Activated T-cell treated with anti-CD3 and anti-CD28 coated beads for 4 hours (primary cell): ENCODE measurements at regions not wholly inside any gene's neighbourhood (a gene's known extent, or its start where the extent isn't known, plus 50 kb on each side); places are given as distances from the start of the nearest gene placed in this dataset.

Source experiments
- DNase-seq: peaks from one replicate; pipeline ENCODE4 v3.0.0-alpha.2; 2020

DNA sequence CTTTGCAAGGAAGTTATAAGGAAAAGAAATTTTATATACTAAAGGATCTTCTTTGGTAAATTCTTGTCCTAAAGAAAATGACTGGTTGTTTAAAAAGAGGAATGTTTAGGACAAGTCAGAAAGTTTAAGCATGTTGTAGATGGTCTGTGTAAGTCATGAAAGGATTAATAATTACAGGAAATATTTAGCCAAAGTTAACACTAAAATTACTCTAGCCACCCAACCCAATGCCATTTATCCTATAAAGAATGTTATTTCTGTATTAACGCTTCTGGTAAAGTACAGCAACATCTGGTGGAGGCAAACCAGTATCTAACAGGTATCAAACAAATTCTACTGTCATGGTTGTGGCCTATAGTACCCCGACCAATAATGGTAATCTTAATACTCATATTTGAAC is 546.9 kb upstream of the PKDCC start:
- no peak for DNase-seq

DNA sequence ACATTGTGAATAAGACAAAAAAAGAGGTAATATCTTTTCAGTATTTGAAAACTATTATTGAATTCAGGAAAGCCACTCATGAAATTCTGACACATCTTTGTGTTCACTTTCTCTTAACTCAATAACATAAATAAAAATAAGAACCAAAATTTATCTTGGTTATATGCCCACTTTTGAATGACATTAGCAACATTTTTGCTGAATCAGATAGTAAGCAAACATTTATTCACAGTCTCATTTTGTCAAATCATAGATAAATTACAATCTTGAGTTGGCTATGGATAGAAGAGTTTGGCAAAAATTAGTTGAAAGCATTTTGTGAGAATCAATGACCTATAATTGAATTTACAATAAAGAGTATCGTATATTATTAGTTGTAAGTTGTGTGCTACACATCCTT is 545.1 kb upstream of the PKDCC start:
- no peak for DNase-seq

GRCh38 chr2:41504532-41504931 is 543.3 kb upstream of the PKDCC start:
- no peak for DNase-seq

DNA sequence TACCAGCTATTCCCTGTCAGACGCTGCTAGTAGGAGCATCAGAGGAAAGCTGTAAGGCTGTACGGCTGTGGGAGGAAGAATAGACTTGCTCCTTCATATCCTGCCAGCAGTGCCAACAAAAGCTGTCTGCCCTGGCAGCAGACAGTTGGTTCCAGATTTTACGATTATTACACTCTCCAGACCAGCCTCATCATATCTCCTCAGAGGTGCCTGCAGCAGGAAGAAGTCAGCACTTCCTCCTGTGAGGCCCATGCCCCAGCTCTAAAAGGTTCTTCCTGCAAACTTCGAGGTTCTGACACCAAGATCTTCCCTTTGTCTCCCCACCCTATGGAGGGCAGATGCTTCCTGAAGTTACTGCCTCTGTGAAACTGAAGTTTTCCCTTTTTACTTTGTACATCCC is 537.7 kb upstream of the PKDCC start:
- DNase-seq = no peak

GRCh38 chr2:41521211-41521610 is 526.6 kb upstream of the PKDCC start:
- no peak for DNase-seq

DNA sequence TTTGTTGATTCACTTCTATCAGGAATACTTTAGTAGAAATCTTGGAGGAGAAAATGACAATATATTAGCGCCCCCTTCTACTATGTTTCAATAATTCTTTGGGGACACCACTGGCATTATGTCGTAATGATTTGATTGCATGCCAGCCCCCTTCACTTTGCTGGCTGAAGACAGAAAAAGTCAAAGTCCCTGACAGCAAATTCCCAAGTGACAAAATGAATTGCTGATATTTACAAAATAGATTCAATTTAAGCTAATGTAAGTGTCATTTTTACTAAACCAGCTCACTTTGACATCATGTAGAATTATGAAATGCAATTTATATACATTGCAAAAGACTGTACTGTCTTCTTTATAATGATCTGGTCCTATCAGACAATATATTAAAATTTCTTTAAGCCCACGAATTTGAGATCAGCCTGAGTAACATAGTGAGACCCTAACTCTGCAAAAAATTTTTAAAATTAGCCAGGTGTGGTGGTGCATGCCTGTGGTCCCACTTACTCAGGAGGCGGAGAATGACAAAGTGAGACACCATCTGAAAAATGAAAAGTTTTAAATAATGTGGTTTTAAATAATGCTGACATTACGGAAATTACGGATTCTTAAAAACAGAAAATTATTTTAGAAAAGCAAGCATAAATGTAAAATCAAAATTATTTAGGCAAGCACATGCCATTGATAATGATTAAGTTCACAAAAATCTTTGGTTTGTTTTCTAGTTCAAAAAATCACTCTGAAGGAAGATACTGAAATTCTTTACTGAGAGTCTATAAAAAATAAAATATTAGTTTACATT is 520.1 kb upstream of the PKDCC start:
- DNase-seq = no peak

- no peak for DNase-seq
These were observed 512.2 kb upstream of the PKDCC start for GRCh38 chr2:41535575-41535974.

GRCh38 chr2:41540272-41540998 is 507.4 kb upstream of the PKDCC start:
- DNase-seq = no peak

- DNase-seq = no peak
These were observed 504.1 kb upstream of the PKDCC start for GRCh38 chr2:41543726-41544125.

DNA sequence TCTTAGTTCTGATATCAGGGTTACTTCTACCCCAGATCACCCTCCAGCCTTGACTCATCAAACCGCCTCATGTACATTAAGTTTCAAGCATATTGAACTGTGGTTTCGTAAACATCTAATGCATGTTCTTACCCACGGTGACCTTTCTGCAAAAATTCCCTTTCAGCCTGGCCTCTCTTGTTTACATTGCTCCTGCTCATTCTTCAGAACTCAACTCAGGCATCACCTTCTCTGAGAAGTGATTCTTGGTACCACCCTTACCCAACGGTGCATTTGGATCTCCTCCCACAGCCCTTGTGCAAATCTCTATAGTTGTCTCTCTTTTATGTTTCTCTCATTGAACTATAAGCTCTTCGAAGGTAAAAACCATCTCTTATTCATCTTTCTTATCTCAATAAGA is 503.1 kb upstream of the PKDCC start:
- DNase-seq = no peak

DNA sequence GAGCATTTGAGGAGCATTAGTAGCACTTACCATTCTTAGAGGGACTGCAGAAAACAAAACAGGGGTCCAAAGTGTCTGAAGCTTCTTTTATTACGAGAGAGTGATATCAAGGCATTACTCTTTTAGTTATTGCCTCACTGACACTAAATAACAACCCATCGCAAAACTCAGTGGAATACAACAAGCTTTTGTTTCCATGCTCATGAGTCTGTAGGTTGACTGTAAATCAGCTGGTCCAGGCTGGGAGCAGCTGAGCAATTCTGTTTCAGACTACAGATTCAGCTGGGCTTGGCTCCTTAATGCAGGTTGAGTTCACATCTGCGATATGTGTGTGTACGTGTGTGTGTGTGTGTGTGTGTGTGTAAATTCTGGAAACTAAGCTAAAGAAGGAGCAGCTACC is 501.8 kb upstream of the PKDCC start:
- no peak for DNase-seq

DNA sequence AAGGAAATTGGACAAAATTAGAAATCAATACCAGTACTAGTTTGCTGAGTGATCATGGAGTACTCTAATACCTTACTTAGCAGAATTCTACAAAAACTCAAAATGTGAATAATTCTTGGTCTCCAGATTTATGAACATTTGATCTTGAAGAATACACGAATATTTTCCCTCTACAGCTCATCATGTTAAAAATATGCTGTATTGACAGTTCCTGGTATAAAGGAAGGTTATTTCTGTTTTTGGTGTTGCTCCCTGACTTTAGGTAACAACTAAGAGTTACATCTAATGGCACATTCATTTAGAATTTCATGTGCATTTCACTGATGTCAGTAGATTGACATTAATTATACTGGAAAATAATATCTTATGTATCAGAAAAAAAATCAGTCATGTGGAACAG is 479.2 kb upstream of the PKDCC start:
- no peak for DNase-seq

GRCh38 chr2:41572154-41572553 is 475.7 kb upstream of the PKDCC start:
- no peak for DNase-seq

DNA sequence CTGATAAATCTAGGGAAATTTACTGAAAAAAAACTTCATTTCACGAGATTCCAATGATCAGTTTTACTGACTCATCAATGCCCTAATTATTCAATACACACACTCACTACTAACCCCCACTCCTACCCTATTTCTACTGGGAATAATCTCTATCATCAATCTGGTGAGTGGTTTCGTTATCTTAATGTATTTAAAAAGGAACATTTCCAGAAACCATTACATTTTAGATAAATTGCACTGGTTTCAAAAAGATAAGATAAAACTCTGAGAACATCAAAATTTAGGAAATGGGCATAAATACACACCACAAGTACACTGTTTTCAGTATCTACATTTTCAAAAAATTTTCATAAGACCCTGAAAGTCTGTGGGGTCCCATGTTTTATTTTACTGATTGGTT is 471.4 kb upstream of the PKDCC start:
- no peak for DNase-seq

- no peak for DNase-seq
These were observed 468.0 kb upstream of the PKDCC start for GRCh38 chr2:41579806-41580205.

- DNase-seq = no peak
These were observed 467.0 kb upstream of the PKDCC start for GRCh38 chr2:41580806-41581205.

DNA sequence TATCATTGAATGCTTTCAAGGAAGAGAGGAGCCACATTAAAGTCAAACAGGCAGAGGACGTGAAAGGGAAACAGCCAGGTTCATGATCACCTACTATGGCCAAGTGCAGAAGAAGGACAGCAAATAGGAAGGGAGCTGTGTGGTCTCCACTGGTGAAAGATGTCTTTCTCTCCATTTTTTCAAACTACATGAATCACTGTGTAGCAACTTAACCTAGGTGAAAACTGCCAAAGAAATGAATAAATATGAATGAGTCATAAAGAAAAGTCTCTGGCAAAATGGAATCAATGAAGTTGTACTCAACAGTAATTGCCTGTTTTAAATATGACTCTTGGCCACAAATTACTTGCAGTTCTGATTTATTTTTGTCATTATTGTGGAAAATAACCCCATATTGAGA is 452.6 kb upstream of the PKDCC start:
- DNase-seq = no peak

- no peak for DNase-seq
These were observed 450.1 kb upstream of the PKDCC start for GRCh38 chr2:41597680-41598079.

DNA sequence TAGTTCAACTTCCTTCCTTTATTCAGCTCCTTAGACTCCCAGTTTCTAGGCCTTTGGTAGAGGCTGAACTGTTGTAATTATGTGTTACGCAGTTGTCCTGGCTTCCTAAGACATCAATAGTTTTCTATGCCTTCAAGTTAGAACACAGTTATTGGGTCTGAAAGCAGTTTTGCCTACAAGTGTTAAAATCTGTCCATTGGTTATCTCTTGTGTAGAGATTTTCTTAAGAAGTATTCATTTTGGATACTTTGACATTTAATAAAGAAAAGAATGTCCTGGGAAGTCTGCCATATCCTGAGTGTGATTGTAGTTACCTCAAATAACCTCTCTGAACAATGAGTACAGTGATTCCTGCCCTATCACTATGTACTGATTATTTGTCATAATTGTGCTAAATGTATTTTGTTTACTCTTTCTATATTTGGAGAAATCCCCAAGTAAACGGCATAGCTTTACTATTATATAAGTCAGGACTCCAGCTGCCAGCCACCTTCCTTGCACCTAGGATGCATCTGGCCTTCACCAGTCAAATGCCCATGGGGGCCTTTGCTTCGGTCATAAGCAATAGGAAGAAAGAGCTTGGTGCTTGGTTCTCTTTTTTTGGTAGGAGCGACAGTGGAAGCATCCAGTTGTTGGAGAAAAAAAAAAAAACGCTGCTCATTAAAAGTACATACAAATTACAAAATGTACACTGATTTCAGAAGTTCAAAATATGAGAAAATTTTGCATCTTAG is 449.5 kb upstream of the PKDCC start:
- no peak for DNase-seq

DNA sequence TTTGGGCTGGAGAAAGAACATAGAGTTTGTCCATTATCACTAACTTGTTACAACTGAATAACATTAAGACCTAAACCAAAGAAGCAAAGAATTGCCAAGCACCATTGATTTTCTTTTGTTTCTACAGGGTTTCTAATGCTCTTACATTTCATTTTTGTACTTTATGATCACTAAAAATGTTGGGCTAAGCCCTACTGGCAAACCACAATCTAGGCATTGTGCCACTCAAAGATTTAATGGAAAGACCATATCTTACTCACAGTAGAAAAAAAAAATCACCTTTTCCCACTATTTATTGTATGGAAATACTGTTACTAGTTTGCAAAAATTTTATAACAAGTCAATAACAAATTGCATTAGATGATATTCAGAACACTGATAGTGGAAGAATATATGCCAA is 447.4 kb upstream of the PKDCC start:
- DNase-seq = no peak

DNA sequence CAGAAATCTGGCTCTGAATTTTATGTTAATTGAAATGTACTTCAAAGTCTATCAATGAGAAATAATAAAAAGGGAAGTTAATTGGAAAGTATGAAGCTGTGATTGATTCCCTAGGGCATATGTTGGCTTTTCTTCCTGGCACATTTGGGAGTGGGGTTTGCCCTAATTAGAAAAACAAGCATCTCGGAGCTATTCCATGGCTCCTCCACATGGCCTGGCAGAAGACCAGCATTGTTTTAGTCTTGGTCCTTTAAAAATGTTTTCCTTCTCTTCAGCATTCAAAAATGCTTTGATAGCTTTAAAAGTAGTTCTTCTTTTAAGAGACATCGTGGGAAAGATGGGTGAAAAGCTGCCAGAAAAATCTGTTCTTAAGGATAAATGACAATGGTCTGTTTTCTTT is 445.5 kb upstream of the PKDCC start:
- DNase-seq = no peak

- no peak for DNase-seq
These were observed 442.5 kb upstream of the PKDCC start for GRCh38 chr2:41605311-41605710.

DNA sequence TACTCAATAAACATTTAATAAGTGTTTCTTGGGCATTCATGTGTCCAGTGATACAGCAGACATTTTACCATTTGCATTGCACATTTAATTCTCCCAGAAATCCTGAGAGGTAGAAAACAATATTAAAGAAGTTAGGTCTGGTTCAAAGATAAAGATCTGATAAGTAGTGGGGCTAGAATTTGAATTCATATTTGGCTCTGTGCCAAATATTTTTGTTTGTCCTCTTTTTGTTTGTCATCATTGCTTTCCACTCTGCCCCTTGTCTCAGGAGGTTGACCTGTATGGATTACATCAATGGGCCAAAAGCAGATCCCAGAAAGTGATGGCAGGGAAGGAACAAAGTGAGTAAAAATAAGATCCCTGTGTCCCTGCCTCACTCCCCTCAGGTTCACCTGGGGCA is 441.9 kb upstream of the PKDCC start:
- no peak for DNase-seq
